ENCODE measurements at regions not wholly inside any gene's neighbourhood (a gene's known extent, or its start where the extent isn't known, plus 50 kb on each side); places are given as distances from the start of the nearest gene placed in this dataset.

- Mint-ChIP-seq H3K4me1 (ENCODE audit: low read depth) (peaks cover 4% of the 10 kb centered on the region), H3K9me3 (ENCODE audit: insufficient read depth) (no peaks in the 10 kb centered on the region), H3K27me3 (ENCODE audit: low read depth) (peaks cover 13% of the 10 kb centered on the region), H3K4me3 (no peak overlapping the region), H3K27ac (no peak overlapping the region), H3K36me3 (ENCODE audit: low read depth) (peaks cover 2% of the 10 kb centered on the region)
- ChIA-PET CTCF (no interaction called here), POLR2A (no interaction called here)
- no peak for ATAC-seq
- DNase-seq, result no peak
Measured at GRCh38 chr14:61122862-61123261, 141.8 kb downstream of the SLC38A6 start.

GRCh38 chr14:61121355-61121787 is 140.3 kb downstream of the SLC38A6 start:
- Mint-ChIP-seq H3K4me3 (no peak overlapping the region), H3K36me3 (ENCODE audit: low read depth) (peaks cover 2% of the 10 kb centered on the region), H3K27ac (no peak overlapping the region), H3K9me3 (ENCODE audit: insufficient read depth) (no peaks in the 10 kb centered on the region), H3K4me1 (ENCODE audit: low read depth) (peaks cover 4% of the 10 kb centered on the region), H3K27me3 (ENCODE audit: low read depth) (peaks cover 12% of the 10 kb centered on the region)
- ATAC-seq (no peak), DNase-seq (no peak)
- CTCF ChIA-PET, result no interaction called here
- POLR2A ChIA-PET, result no interaction called here

DNA sequence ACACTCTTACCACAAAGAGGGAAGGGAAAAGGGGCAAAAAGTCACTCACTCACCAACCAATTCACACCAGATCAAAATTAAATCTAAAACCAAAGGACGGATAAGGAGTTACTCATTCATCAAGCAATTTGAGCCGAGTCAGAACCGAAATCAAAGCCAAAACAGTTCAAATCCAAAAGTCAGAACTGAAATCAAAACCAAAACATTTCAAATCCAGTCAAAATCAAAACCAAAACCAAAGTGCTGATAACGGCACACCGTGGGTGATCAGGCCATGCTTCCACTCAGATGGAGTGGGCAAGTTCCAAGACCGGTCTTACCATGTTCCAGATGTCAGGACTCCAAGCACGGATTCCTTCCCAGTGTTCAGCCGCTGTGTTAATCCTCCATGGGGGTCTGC is 139.5 kb downstream of the SLC38A6 start:
- H3K4me1 Mint-ChIP-seq (ENCODE audit: low read depth), result peaks cover 4% of the 10 kb centered on the region
- H3K9me3 Mint-ChIP-seq (ENCODE audit: insufficient read depth), result no peaks in the 10 kb centered on the region
- DNase-seq (no peak), ATAC-seq (no peak)
- H3K4me3 Mint-ChIP-seq, result no peak overlapping the region
- ChIA-PET CTCF (no interaction called here), POLR2A (no interaction called here)
- peaks cover 2% of the 10 kb centered on the region for H3K36me3 Mint-ChIP-seq (ENCODE audit: low read depth)
- H3K27me3 Mint-ChIP-seq (ENCODE audit: low read depth), result peaks cover 10% of the 10 kb centered on the region
- H3K27ac Mint-ChIP-seq, result peak overlapping the region; percentile 47

DNA sequence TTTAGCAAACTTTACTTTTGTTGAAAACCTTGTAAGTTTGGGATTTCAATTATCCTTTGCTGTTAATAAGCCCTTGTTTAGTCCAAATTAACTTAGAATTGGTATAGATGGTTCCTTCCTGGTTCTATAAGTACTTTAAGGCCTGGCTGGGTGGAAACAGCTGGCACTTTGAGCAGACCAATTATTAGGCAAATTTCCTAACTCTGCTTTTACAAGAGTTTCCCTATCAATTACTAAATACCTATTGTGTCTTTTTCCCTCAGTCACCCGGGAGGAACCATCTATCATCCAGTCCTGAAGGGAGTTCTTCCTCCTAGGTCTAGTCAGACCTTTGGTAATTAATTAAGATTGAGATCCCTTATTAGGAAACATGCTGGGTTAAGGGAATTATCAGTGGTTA is 138.0 kb downstream of the SLC38A6 start:
- Mint-ChIP-seq H3K36me3 (ENCODE audit: low read depth) (peaks cover 2% of the 10 kb centered on the region), H3K27me3 (ENCODE audit: low read depth) (peaks cover 10% of the 10 kb centered on the region), H3K9me3 (ENCODE audit: insufficient read depth) (peaks cover 5% of the 10 kb centered on the region), H3K27ac (no peak overlapping the region), H3K4me3 (no peak overlapping the region), H3K4me1 (ENCODE audit: low read depth) (peaks cover 4% of the 10 kb centered on the region)
- DNase-seq (no peak), ATAC-seq (no peak)
- CTCF ChIA-PET, result no interaction called here
- POLR2A ChIA-PET, result no interaction called here

GRCh38 chr14:61116369-61116768 is 135.3 kb downstream of the SLC38A6 start:
- CTCF ChIA-PET, result no interaction called here
- H3K4me1 Mint-ChIP-seq (ENCODE audit: low read depth), result peaks cover 4% of the 10 kb centered on the region

GRCh38 chr14:61113561-61114225 is 132.6 kb downstream of the SLC38A6 start:
- H3K36me3 Mint-ChIP-seq (ENCODE audit: low read depth), result no peaks in the 10 kb centered on the region
- ChIA-PET POLR2A (no interaction called here), CTCF (no interaction called here)
- DNase-seq (no peak), ATAC-seq (no peak)
- no peaks in the 10 kb centered on the region for H3K4me1 Mint-ChIP-seq (ENCODE audit: low read depth)
- H3K27me3 Mint-ChIP-seq (ENCODE audit: low read depth), result peaks cover 2% of the 10 kb centered on the region
- H3K4me3 Mint-ChIP-seq, result no peak overlapping the region
- H3K27ac Mint-ChIP-seq, result no peak overlapping the region
- peaks cover 5% of the 10 kb centered on the region for H3K9me3 Mint-ChIP-seq (ENCODE audit: insufficient read depth)

More at GRCh38 chr14:61116369-61116768, 135.3 kb downstream of the SLC38A6 start:
- peaks cover 2% of the 10 kb centered on the region for H3K36me3 Mint-ChIP-seq (ENCODE audit: low read depth)
- H3K27ac Mint-ChIP-seq, result no peak overlapping the region
- DNase-seq (no peak), ATAC-seq (no peak)
- no peak overlapping the region for H3K4me3 Mint-ChIP-seq
- POLR2A ChIA-PET, result no interaction called here
- peaks cover 7% of the 10 kb centered on the region for H3K27me3 Mint-ChIP-seq (ENCODE audit: low read depth)
- H3K9me3 Mint-ChIP-seq (ENCODE audit: insufficient read depth), result peaks cover 5% of the 10 kb centered on the region

- no peak for ATAC-seq
- CTCF ChIA-PET, result no interaction called here
Measured at GRCh38 chr14:61112506-61112905, 131.5 kb downstream of the SLC38A6 start.

DNA sequence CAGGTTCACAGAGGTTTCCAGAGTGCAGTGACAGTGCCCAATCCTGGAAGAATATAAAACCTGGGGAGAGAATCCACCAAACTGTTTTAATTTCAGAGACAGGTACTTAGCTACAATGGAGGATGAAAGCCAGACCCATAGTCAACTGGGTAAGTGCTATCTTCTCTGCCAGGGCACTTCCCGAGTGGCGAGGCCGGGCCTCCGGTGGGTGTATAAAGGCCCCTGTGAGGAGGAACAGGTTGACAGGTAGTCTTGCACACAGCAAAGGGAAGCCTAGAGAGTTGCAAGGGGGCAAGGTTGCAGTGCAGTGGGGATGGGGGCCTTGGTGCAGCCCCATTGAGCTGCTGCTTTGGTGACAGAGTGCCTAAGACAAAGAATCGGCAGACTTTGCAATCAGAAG is 130.7 kb downstream of the SLC38A6 start:
- H3K4me3 Mint-ChIP-seq, result no peak overlapping the region
- POLR2A ChIA-PET, result no interaction called here
- H3K9me3 Mint-ChIP-seq (ENCODE audit: insufficient read depth), result peaks cover 5% of the 10 kb centered on the region
- no peaks in the 10 kb centered on the region for H3K36me3 Mint-ChIP-seq (ENCODE audit: low read depth)
- H3K27me3 Mint-ChIP-seq (ENCODE audit: low read depth), result peaks cover 2% of the 10 kb centered on the region
- DNase-seq (no peak), ATAC-seq (no peak)
- H3K27ac Mint-ChIP-seq, result no peak overlapping the region
- CTCF ChIA-PET, result no interaction called here
- H3K4me1 Mint-ChIP-seq (ENCODE audit: low read depth), result no peaks in the 10 kb centered on the region

More at GRCh38 chr14:61112506-61112905, 131.5 kb downstream of the SLC38A6 start:
- no peaks in the 10 kb centered on the region for H3K36me3 Mint-ChIP-seq (ENCODE audit: low read depth)
- POLR2A ChIA-PET, result no interaction called here
- H3K27me3 Mint-ChIP-seq (ENCODE audit: low read depth), result peaks cover 2% of the 10 kb centered on the region
- DNase-seq, result no peak
- no peak overlapping the region for H3K27ac Mint-ChIP-seq
- no peaks in the 10 kb centered on the region for H3K4me1 Mint-ChIP-seq (ENCODE audit: low read depth)
- H3K9me3 Mint-ChIP-seq (ENCODE audit: insufficient read depth), result peaks cover 5% of the 10 kb centered on the region
- no peak overlapping the region for H3K4me3 Mint-ChIP-seq

DNA sequence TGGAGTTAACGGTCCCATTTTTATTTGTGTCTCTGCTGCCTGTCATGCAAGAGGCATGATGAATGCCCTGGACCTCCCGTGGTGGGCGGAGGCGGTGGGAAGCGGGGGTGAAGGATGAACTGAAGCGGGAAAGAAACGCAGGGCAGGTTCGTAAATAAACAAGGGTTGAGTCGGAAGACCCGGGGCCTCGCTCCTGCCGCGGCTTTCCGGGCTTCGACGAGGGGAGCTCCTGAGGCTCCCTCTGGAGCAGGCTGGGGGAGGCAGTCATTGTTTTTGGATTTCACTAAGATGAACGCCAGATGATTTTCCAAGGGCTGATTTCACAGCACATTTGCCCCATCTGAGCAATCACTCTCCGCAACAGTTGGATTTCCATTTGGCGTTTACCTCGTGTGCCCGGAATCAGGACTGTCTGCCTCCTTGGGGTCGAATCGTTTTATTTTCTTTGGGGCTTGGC is 130.2 kb downstream of the SLC38A6 start:
- POLR2A ChIA-PET, result no interaction called here
- CTCF ChIA-PET, result no interaction called here

GRCh38 chr14:61110316-61111082 is 129.5 kb downstream of the SLC38A6 start:
- H3K9me3 Mint-ChIP-seq (ENCODE audit: insufficient read depth), result peaks cover 5% of the 10 kb centered on the region
- ChIA-PET POLR2A (no interaction called here), CTCF (no interaction called here)
- H3K36me3 Mint-ChIP-seq (ENCODE audit: low read depth), result no peaks in the 10 kb centered on the region
- peaks cover 2% of the 10 kb centered on the region for H3K27me3 Mint-ChIP-seq (ENCODE audit: low read depth)
- DNase-seq, result no peak
- ATAC-seq, result no peak
- H3K27ac Mint-ChIP-seq, result no peak overlapping the region
- H3K4me3 Mint-ChIP-seq, result no peak overlapping the region
- H3K4me1 Mint-ChIP-seq (ENCODE audit: low read depth), result no peaks in the 10 kb centered on the region

More for the DNA sequence above, 130.2 kb downstream of the SLC38A6 start:
- H3K36me3 Mint-ChIP-seq (ENCODE audit: low read depth), result no peaks in the 10 kb centered on the region
- H3K9me3 Mint-ChIP-seq (ENCODE audit: insufficient read depth), result peaks cover 5% of the 10 kb centered on the region
- no peak overlapping the region for H3K27ac Mint-ChIP-seq
- no peak for DNase-seq
- H3K27me3 Mint-ChIP-seq (ENCODE audit: low read depth), result peaks cover 2% of the 10 kb centered on the region
- no peak overlapping the region for H3K4me3 Mint-ChIP-seq
- no peak for ATAC-seq
- no peaks in the 10 kb centered on the region for H3K4me1 Mint-ChIP-seq (ENCODE audit: low read depth)

GRCh38 chr14:61109288-61109687 is 128.2 kb downstream of the SLC38A6 start:
- Mint-ChIP-seq H3K9me3 (ENCODE audit: insufficient read depth) (no peaks in the 10 kb centered on the region), H3K4me1 (ENCODE audit: low read depth) (peaks cover under 1% of the 10 kb centered on the region), H3K27ac (no peak overlapping the region), H3K36me3 (ENCODE audit: low read depth) (no peaks in the 10 kb centered on the region), H3K4me3 (no peak overlapping the region), H3K27me3 (ENCODE audit: low read depth) (peaks cover 2% of the 10 kb centered on the region)
- DNase-seq, result no peak
- ATAC-seq, result no peak
- CTCF ChIA-PET, result no interaction called here
- POLR2A ChIA-PET, result no interaction called here

DNA sequence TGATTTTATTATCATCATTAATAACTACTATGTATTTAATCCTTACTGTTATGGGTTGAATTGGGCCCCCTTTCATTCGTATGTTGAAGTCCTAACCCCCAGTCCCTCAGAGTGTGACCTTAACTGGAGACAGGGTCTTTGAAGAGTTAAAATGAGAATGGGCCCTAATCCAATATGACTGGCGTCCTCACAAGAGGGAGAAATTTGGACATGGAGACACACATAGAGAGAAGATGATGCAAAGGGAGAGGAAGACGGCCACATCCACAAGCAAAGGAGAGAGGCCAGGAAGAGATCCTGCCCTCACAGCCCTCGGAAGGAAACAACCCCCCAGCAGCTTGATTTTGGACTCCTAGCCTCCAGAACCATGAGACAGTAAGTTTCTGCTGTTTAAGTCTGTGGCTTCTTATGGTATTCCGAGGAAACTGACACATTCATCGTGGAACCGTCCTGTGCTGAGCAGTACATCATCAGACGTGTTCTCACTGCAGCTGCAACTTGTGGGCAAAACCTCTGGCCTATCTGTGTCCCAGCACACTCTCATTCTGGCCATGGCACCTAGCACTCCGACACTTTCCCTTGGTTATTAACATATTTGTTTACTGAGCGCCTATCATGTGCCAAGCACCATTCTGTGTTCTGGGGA is 127.6 kb downstream of the SLC38A6 start:
- Mint-ChIP-seq H3K9me3 (ENCODE audit: insufficient read depth) (no peaks in the 10 kb centered on the region), H3K27me3 (ENCODE audit: low read depth) (peaks cover 2% of the 10 kb centered on the region), H3K36me3 (ENCODE audit: low read depth) (no peaks in the 10 kb centered on the region), H3K27ac (no peak overlapping the region), H3K4me1 (ENCODE audit: low read depth) (peaks cover 3% of the 10 kb centered on the region), H3K4me3 (no peak overlapping the region)
- DNase-seq (no peak), ATAC-seq (no peak)
- CTCF ChIA-PET, result no interaction called here
- POLR2A ChIA-PET, result no interaction called here
